ENCODE measurements at regions not wholly inside any gene's neighbourhood (a gene's known extent, or its start where the extent isn't known, plus 50 kb on each side); places are given as distances from the start of the nearest gene placed in this dataset.

- Histone ChIP-seq H3K4me2 (ENCODE audit: low read length) (no peak overlapping the region), H3K4me1 (ENCODE audit: control insufficient read depth, low read length) (no peaks in the 10 kb centered on the region), H3K9me2 (replicated peaks; ENCODE audit: control insufficient read depth, low read length) (no peaks in the 10 kb centered on the region), H3K27ac (ENCODE audit: low read depth, low read length) (no peak overlapping the region), H4K20me1 (ENCODE audit: control insufficient read depth, insufficient read depth, low read depth, low read length) (no peaks in the 10 kb centered on the region), H3K4me3 (ENCODE audit: low read length) (no peak overlapping the region), H3F3A (ENCODE audit: control insufficient read depth, insufficient read depth) (no peaks in the 10 kb centered on the region), H3K27me3 (ENCODE audit: control insufficient read depth, low read length) (no peaks in the 10 kb centered on the region; the same call in 1 of the 2 replicates), H3K36me3 (ENCODE audit: control insufficient read depth, low read length) (no peaks in the 10 kb centered on the region), H3K79me2 (ENCODE audit: control insufficient read depth, low read length) (no peaks in the 10 kb centered on the region), H3K9me3 (ENCODE audit: control insufficient read depth, insufficient read depth, low read length) (no peaks in the 10 kb centered on the region)
- TF ChIP-seq CTCF (IDR thresholded peaks at IDR 0.05; ENCODE audit: low read depth, low read length, poor library complexity, severe bottlenecking), result no peak
- no peak for TF ChIP-seq EZH2phosphoT487 (IDR thresholded peaks at IDR 0.05; ENCODE audit: borderline replicate concordance, low read length)
Measured at GRCh38 chr6:145309842-145310535, 425.3 kb downstream of the EPM2A start.

GRCh38 chr6:145312481-145312880 lies 422.8 kb downstream of the EPM2A start:
- Histone ChIP-seq H3K9me2 (replicated peaks; ENCODE audit: control insufficient read depth, low read length) (no peaks in the 10 kb centered on the region), H3K9me3 (ENCODE audit: control insufficient read depth, insufficient read depth, low read length) (no peaks in the 10 kb centered on the region), H3K27me3 (ENCODE audit: control insufficient read depth, low read length) (no peaks in the 10 kb centered on the region; the same call in 1 of the 2 replicates), H3K4me3 (ENCODE audit: low read length) (no peak overlapping the region), H4K20me1 (ENCODE audit: control insufficient read depth, insufficient read depth, low read depth, low read length) (no peaks in the 10 kb centered on the region), H3K27ac (ENCODE audit: low read depth, low read length) (no peak overlapping the region), H3K36me3 (ENCODE audit: control insufficient read depth, low read length) (no peaks in the 10 kb centered on the region), H3K79me2 (ENCODE audit: control insufficient read depth, low read length) (no peaks in the 10 kb centered on the region), H3K4me2 (ENCODE audit: low read length) (no peak overlapping the region), H3F3A (ENCODE audit: control insufficient read depth, insufficient read depth) (no peaks in the 10 kb centered on the region), H3K4me1 (ENCODE audit: control insufficient read depth, low read length) (no peaks in the 10 kb centered on the region)
- TF ChIP-seq CTCF (IDR thresholded peaks at IDR 0.05; ENCODE audit: low read depth, low read length, poor library complexity, severe bottlenecking) (no peak), EZH2phosphoT487 (IDR thresholded peaks at IDR 0.05; ENCODE audit: borderline replicate concordance, low read length) (no peak)

- Histone ChIP-seq H3K27ac (ENCODE audit: low read depth, low read length) (no peak overlapping the region), H3K9me2 (replicated peaks; ENCODE audit: control insufficient read depth, low read length) (no peaks in the 10 kb centered on the region), H3K4me1 (ENCODE audit: control insufficient read depth, low read length) (no peaks in the 10 kb centered on the region), H3K36me3 (ENCODE audit: control insufficient read depth, low read length) (no peaks in the 10 kb centered on the region), H4K20me1 (ENCODE audit: control insufficient read depth, insufficient read depth, low read depth, low read length) (no peaks in the 10 kb centered on the region), H3K27me3 (ENCODE audit: control insufficient read depth, low read length) (no peaks in the 10 kb centered on the region; the same call in 1 of the 2 replicates), H3F3A (ENCODE audit: control insufficient read depth, insufficient read depth) (no peaks in the 10 kb centered on the region), H3K9me3 (ENCODE audit: control insufficient read depth, insufficient read depth, low read length) (no peaks in the 10 kb centered on the region), H3K79me2 (ENCODE audit: control insufficient read depth, low read length) (no peaks in the 10 kb centered on the region), H3K4me2 (ENCODE audit: low read length) (no peak overlapping the region), H3K4me3 (ENCODE audit: low read length) (no peak overlapping the region)
- TF ChIP-seq CTCF (IDR thresholded peaks at IDR 0.05; ENCODE audit: low read depth, low read length, poor library complexity, severe bottlenecking) (no peak), EZH2phosphoT487 (IDR thresholded peaks at IDR 0.05; ENCODE audit: borderline replicate concordance, low read length) (no peak)
Measured at GRCh38 chr6:145313041-145313855, 422.1 kb downstream of the EPM2A start.
